ENCODE measurements at regions not wholly inside any gene's neighbourhood (a gene's known extent, or its start where the extent isn't known, plus 50 kb on each side); places are given as distances from the start of the nearest gene placed in this dataset.

GRCh38 chr12:115295886-115296285 is 611.9 kb upstream of the TBX3 start:
- TF ChIP-seq EZH2 (IDR thresholded peaks at IDR 0.05; ENCODE audit: borderline replicate concordance, insufficient read depth, low read length, poor library complexity, severe bottlenecking) = no peak
- TF ChIP-seq REST (IDR thresholded peaks at IDR 0.05; ENCODE audit: borderline replicate concordance) = no peak
- TF ChIP-seq, protein P1, sequence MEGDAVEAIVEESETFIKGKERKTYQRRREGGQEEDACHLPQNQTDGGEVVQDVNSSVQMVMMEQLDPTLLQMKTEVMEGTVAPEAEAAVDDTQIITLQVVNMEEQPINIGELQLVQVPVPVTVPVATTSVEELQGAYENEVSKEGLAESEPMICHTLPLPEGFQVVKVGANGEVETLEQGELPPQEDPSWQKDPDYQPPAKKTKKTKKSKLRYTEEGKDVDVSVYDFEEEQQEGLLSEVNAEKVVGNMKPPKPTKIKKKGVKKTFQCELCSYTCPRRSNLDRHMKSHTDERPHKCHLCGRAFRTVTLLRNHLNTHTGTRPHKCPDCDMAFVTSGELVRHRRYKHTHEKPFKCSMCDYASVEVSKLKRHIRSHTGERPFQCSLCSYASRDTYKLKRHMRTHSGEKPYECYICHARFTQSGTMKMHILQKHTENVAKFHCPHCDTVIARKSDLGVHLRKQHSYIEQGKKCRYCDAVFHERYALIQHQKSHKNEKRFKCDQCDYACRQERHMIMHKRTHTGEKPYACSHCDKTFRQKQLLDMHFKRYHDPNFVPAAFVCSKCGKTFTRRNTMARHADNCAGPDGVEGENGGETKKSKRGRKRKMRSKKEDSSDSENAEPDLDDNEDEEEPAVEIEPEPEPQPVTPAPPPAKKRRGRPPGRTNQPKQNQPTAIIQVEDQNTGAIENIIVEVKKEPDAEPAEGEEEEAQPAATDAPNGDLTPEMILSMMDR (IDR thresholded peaks at IDR 0.05; ENCODE audit: poor library complexity, severe bottlenecking) = no peak
- TF ChIP-seq POLR2AphosphoS5 (IDR thresholded peaks at IDR 0.05) = no peak
- TF ChIP-seq EP300 (conservative IDR thresholded peaks at IDR 0.05; ENCODE audit: poor library complexity, severe bottlenecking) = no peak
- no peak for TF ChIP-seq TAF1 (IDR thresholded peaks at IDR 0.05; ENCODE audit: low read depth)
- TF ChIP-seq SMC3 (conservative IDR thresholded peaks at IDR 0.05; ENCODE audit: poor library complexity) = no peak
